GM21515 (cell line): ENCODE measurements at regions not wholly inside any gene's neighbourhood (a gene's known extent, or its start where the extent isn't known, plus 50 kb on each side); places are given as distances from the start of the nearest gene placed in this dataset.

ENCODE experiments used
- ATAC-seq: cut with Tn5 transposase; IDR thresholded peaks from one replicate; pipeline ENCODE4 v1.9.1; 2021; ENCODE audit not compliant: unreplicated experiment

DNA sequence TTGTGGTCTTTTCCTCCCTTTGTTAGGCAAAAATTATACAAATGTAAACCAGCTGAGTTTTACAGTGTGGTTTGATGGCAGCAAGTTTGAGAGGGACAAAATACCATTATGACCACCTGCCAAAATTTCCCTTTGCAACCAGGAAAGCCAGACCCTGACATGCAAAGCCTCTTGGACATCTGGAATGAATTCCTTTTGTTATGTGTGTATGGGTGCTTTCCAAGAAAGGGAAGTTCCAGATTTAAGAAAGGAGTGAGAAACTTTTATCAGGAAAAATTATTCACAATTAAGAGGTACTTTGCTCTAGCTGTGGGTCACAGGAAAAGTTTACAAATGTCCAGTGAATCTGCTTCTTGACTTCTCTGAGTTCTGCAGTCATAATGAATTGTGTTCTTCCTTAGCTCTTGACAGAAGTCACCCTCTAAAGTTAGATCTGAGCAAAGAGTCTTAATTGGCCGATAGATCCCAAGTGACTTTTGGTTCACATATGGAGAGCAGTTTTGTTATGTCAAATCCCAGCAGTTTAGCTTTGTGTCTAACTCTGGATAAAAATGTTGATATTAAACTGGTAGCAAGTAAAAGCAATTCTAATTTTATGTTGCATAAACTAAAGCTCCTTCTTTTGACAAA lies 295.9 kb upstream of the ZNF608 start:
- ATAC-seq = no peak

DNA sequence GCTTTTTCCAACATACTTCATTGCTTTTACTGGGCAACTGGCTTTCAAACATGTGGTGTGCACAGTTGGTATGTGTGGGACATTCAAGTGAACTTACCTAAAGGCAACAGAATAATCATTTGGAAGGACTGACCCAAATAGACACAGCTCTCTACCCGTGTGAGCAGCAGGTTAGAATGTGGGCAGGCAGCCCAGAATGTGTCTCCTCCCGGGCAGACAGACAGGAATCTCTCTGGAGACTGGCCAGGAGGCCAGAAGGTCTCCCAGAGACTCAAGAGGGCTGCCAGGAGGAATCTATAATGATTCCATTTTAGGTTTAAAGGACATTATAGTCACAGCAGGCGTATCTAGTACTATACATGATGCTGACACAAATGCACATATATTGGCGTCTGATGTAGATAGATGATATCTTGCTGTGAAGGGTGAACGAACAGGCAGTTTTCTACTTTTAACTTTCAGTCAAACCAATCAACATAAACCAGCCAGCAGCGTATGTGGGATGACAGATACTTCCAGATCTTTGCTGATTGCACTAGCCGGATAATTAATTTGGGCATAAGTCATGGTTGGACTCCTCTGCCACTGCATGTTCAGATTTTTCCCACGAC lies 297.4 kb upstream of the ZNF608 start:
- no peak for ATAC-seq

DNA sequence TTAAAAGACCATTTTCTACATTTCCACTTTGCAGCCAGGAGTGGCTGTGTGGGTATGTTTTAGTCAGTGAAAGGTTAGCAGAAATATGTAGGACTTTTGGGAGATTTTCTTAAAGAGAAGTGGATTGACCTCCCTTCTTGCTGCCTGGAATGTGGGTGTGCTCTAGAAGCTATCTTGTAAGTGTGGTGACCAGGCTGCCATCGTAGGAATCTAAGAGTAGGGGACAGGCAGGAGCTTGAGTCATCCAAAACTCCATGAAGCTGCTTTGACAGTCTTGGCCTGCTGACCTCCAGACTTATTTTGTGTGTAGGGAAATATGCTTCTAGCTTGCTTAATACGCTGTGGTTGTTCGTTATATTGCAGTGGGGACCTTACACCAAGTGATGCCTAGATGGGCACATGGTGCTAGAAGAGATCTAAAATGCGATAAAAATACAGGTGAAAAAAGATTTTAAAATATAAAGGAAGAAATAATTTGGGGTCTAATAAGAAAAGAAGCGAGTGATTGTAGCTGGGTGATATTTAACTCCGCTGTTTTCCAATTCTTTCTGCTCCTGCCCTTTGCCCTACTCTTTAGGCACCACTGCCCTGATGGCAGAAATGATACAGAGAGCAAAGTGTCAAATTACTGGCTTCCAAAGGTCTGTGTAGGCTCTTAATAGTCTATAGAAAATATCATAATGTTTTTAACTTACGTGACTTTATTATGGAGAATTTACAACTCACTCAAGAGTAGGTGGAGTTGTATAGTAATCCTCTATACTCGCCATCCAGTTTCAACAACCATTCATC lies 298.2 kb upstream of the ZNF608 start:
- no peak for ATAC-seq

DNA sequence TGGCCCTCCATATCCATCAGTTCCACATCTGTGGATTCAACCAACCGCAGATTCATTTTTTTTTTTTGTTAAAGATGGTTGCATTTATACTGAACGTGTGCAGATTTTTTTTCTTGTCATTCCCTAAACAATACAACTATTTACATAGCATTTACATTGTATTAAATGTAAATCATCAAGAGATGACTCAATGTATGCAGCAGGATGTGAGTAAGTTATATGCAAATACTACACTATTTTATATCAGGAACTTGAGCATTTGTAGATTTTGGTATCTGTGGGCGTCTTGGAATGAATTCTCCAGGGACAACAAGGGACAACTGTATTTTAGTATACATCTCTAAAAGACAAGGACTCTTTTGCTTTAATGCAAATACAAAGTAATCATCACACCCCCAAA lies 299.2 kb upstream of the ZNF608 start:
- no peak for ATAC-seq

DNA sequence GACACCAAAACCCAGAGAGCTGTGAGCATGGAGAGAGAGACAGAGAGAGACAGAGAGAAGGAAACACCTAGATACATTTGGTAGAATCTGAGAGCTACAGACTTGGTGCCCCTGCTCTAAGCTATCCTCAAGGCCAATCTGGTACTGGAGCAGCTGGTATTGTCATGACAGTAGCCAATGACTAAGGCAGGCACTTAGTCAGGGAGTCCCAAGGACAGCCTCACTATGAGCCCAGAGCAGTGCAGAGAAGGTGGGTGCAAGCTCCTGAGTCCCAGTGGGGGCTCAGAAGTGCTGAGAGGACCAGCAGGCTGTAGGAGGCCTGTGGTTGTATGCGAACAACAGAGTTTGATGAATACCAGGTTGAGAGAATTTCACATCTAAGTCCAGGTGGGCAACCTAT lies 300.4 kb upstream of the ZNF608 start:
- ATAC-seq = no peak

DNA sequence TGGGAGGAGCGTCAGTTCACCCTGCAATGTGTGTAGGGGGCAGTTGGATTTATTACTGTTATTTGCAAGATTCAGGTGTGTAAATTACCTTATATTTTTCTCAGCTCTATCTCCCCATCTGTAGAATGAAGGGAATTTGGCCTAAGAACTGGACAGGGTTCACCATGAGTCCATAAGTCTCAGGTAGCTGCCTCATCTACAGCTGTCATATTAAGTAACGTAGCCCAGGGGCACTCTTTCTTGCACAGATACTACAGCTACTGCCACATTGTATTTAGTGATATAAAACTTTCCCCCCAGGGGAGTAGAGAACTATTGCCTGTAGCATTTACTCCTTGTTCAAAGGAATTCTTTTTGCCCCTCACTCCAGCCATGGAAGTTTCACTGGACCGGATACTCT lies 301.4 kb upstream of the ZNF608 start:
- no peak for ATAC-seq

DNA sequence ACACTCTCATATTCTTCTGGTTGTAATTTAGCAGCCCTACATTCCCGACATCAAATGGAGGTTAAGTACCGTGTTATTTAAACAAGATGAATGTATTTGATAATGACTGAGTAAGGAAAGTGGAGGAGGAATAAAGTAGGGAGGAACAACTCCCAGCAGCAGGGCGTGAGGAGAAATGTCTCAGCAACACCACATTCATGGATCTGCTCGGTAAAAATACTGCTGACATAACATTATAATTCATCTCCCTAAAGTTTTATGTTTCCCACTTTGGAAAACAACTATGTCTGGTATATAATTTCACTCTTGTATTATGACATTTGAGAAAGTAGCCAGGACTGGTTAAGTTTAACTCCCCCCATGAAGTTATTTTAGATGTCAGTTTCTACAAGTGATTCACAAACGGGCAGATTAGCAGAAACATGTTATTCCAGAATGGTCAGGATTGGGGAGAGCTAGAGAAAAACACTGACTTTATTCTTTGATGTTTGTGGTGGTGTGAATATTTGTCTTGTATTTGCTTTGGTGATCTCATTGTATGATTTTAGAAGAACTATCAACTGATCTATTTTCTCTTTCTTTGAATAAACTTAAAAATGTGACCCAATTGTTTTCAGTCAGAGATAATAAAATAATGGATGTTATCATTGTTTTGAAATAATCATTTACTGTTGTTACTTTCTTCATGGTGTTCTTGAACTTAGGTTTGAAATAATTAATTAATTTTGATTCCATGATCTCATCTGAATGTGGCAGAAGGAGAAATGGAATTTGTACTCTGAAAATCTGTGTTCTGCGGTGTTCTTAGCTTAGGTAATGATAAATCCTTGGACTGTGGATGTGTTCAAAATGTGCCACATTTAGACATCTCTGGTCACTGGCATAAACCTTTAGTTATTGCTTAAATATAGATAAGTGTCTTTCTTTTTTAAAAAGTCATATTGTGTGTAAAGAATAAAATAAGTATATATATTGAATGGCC lies 303.6 kb upstream of the ZNF608 start:
- ATAC-seq = no peak

DNA sequence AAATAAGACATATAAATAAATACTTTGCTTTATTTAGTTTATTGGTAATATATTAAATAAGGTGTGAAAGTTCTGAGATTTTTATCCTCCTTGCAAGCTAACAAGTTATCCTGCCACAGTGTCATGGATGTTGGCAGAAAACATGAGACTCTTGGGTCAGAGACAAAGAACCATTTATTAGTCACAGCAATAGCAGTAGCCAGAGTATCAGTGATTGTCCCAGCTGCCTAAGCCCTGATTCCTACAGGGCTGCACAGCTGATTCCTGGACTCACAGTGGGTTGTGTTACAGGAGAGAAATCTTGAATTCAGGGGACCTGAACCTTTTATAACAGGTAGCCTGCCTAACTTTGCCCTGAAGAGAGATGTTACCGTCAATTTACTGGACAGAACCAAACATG lies 304.5 kb upstream of the ZNF608 start:
- ATAC-seq = no peak

DNA sequence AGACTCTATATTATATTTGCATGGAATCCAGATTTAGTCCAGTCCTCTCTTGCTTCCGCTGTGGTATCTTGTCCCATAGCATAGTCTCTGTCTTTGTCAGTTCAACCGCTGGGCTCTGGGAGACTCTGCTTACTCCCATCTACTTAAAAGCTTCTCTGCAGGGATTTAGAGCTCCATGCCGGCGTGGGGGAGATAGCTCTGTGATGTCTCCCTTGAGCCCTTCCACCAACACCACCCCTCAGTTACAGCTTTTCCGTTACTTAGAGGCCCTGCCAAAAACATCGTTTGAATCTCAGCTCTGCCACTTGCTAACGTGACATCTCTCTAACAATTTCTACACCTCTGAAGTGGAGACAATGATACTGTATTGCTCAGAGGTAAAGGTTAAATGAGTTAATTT lies 306.1 kb upstream of the ZNF608 start:
- ATAC-seq = no peak

DNA sequence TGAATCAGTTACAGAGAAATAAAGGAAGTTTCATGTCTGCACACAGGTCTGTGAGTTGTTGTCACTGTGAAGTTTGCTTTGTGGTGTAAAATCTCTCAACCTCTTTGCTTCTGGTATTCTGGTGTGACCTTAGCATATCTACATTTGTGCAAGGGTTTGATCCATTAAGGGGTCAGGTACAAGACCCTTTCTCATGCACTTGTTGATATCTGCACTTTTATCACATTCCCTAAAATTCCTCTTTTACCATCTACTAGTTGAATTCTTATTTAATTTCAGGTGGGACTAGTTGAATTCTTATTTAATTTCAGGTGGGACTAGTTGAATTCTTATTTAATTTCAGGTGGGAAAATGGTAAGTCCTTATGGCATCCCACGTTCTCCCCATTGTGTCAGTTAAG lies 306.7 kb upstream of the ZNF608 start:
- no peak for ATAC-seq

DNA sequence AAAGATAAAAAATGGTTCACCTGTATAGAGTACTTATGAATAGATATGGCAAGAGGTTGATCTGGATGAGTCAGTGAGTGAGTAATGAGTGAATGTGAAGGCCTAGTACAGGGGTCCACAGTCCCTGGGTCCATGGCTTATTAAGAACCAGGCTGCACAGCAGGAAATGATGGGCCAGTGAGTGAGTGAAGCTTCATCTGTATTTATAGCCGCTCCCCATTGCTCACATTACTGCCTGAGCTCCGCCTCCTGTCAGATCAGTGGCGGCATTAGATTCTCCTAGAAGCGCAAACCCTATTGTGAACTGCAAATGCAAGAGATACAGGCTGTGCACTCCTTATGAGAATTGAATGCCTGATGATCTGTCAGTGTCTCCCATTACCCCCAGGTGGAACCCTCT lies 307.7 kb upstream of the ZNF608 start:
- ATAC-seq = no peak

DNA sequence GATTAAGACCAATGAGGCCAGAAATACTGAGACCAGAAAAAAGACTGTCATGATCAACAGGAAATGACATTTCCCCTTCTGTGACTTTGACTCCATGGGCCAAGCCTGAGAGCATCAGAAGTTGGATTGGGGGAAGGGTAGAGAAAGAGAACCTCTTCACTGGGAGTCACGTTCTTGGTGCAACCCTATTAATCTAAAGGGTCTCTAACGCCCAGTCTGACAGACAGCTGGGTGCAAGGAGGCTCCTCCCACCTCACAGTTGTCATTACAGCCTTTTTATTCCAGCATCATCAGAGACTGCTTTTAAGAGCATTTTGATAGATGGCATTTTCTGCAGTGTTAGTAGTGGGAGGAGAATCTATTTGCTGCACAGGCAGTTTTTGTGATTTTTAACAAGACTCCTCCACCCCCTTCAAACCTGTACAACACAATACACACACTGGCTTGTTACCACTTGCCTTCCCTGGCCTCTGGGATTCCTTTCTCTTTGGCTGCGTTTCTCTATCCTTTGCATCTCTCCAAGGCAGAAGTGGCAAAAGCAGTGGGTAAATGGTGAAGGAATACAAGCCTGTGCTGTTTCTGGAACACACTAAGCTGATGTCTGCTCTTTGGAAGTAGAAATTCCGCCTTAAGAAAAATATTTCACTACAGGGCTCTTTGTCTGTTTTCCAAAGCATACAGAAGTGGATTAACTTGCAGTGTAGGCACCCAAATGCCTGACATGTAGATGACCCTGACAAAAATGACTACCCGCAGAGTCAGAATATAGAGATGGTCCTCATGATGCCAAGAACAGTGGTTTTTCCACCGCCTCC lies 310.4 kb upstream of the ZNF608 start:
- no peak for ATAC-seq

DNA sequence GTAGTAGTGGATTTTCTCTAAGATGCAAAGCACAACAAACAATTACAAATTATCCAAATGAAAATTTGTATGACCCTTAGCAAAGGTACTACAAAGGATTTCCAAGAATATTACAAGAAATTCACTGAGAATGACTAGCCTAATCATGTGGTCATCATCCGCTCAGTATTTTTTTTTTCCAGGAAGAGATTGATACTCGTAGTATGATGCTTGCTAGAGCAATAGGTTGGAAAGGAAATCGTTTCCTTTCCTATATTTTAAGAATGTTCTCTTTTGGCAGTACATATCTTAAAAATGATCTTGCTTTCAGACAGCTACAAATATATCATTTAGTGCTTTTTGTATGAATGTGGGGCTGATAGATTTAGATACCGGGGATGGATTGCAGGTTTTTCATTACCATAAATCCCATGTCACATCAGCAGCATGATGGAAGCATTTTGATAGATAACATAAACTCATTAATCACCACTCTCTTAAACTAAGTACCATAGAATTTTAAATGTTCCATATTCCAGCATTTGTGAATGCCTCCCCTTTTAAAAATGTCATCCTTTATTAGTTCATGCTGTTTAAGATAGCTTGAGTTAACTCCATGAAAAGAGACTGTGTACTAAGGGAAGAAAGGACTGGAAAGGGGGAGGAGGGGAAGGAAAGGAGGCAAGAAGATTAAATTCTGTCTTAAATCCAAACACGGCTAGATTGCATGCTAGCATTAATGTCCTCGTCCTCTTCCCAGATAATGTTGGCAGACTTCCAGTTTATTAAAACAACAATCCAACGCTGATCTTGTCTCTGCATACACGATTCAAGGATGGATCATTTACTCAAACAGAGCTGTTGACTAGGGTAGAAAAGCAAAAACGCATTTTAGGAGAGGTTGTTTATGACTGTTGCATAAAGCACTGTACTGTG lies 311.7 kb upstream of the ZNF608 start:
- no peak for ATAC-seq

DNA sequence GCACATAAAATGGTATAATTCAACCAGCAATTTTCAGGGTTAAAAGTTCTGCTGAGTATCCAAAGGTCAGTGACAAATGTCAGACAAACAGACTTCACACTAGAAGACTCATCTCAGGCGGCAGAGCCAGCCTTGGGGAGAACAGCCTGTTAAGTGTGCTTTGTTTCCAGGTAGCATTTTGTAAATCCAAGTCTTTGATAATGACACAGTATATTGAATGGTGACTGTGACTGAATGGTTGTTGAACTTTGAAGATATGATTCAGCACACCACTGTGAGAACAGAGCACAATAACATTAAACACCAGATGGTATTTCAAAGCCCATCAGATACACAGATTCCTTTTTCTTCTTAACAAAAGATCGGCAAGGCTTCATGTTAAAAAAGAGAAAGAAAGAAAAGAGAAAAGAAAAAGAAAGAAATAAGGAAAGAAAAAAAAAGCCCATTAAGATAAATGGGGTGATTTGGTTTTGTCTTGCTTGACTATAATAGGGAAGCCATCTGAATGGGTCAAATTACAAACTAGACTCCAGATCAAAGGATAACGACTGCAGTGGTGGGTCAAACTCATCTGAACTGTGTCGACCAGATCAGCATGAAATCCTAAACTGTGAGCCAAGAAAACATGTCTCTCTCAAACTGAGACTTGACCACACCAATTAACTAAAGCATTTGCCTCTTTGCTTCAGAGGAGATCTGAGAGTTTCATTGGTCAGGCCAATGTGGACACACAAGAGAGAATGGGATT lies 313.0 kb upstream of the ZNF608 start:
- no peak for ATAC-seq

DNA sequence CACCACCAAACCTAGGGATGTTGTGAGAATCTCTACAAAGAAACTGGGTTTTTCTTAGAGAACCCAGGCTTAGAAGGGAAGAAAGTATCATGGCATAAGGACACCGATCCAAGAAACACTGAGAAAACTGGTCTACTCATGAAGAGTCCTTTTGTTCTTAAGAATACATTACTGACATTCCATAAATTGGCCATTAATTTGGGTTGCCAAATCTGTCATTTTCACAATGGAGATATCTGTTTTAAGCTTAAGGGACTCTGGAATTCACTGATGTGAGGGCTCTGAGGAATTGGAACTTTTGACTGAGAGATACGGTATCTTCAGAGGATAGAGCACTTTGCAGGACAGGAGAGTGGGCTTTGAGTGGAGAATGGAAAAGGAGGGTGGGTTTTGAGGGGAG lies 315.3 kb upstream of the ZNF608 start:
- ATAC-seq = no peak

DNA sequence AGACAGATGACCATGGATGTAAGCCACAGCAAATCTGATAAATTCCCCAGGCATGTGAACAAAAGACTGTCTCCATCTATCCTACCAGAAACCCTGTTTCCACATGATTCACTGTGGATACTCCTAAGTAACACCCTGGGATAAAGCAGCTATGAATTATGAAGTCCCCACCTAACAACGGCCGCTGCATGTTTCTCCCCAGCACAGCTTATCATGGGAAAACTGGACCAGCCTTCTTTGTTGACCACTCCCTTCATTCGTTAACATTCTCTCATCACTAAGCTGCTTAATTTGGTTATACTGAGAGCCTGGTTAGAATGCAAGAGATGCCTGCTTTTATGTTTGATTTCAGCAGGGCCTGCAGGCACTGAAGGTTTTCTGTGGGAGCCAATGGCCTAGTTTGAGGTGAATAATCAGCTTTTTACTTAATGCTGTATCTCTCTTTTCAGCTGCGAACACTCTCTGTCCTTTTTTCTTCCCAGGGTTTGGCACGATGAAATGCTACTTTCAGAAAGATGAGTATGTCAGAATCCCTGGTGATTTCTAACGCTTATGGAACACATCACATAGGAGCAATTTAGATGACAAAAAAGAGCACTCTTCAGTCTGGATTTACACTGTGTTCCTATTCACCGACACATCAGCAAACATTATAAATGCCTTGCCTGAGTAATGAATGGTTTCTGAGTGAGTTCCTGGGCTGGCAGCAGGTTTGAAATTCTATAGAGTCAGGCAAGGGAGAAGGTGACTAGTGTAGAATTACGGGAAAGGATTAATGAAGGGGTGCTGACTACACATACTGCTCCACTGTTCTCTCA lies 318.4 kb upstream of the ZNF608 start:
- ATAC-seq = no peak

DNA sequence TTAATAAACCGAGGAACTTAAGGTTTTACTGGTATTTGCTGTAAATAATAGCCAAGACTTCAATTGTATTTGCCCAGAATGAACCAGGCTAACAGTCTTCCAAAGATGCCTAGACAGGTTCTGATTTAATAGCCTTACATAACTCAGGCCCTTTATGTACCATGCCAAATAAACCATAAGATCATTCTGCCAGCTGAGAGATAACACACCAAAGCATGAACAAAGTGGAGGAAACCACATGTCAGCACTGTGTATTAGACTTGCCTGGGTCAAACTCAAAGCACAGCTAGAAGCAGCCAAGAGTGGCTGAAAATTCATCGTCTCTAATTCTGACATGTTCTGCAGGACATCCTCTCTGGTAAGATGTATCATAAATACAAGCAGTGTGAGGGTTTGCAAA lies 319.3 kb upstream of the ZNF608 start:
- ATAC-seq = no peak

DNA sequence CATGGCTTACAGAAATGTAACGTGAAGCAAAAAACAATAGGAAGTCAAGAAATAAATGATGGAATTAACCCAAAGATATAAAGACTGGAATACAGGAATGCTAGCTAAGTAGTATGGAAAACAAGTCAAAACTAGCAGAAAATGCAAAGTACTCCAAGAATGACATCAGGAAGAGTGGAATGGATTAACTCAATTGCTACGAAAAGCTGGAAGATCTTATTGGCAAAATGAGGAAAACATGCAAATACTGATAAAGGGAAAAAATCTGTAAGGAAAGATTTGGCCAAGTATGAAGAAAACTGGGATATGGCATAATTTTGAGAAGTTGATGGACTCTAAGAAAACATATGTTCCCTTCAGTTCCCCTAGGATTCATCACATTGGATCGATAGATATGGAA lies 324.5 kb upstream of the ZNF608 start:
- no peak for ATAC-seq
